H1 (cell line): ENCODE measurements at regions not wholly inside any gene's neighbourhood (a gene's known extent, or its start where the extent isn't known, plus 50 kb on each side); places are given as distances from the start of the nearest gene placed in this dataset.

ENCODE experiments used
- BRCA1 ChIP-seq: IDR thresholded peaks from 2 replicates; pipeline ENCODE4 v1.6.1; 2012; ENCODE audit warnings: low read depth, low read length, improper control_type of control experiment
- CEBPB ChIP-seq: IDR thresholded peaks from 2 replicates; pipeline ENCODE4 v1.6.1; 2012; ENCODE audit warnings: low read depth, low read length
- CHD2 ChIP-seq: IDR thresholded peaks from 2 replicates; pipeline ENCODE4 v1.6.1; 2012; ENCODE audit warnings: low read length, improper control_type of control experiment
- CTCF ChIP-seq, 3 experiments: IDR thresholded peaks; 1 replicate in 2 of 3; 2 replicates in 1 of 3; pipeline versions ENCODE4 v1.5.1 to v1.6.1; 2011; ENCODE audit warnings: low read length in 3 of 3, mild to moderate bottlenecking in 3 of 3, inconsistent platforms in 2 of 3, low read depth in 1 of 3, moderate library complexity in 1 of 3; ENCODE audit not compliant: insufficient read depth in 1 of 3; ENCODE audit errors: control extremely low read depth in 1 of 3
- SIX5 ChIP-seq: IDR thresholded peaks from 2 replicates; pipeline ENCODE4 v1.6.1; 2011; ENCODE audit warnings: mild to moderate bottlenecking, low read depth, low read length
- SUZ12 ChIP-seq: fragments of 200-600 bp; sonication (generic); IDR thresholded peaks from 2 replicates; pipeline ENCODE4 v1.6.1; 2012; ENCODE audit warnings: mild to moderate bottlenecking, inconsistent platforms, low read length, moderate library complexity, mixed read lengths
- TCF12 ChIP-seq: IDR thresholded peaks from 2 replicates; pipeline ENCODE4 v1.6.1; 2011; ENCODE audit warnings: low read depth, mild to moderate bottlenecking, low read length
- USF2 ChIP-seq: IDR thresholded peaks from 2 replicates; pipeline ENCODE4 v1.6.1; 2011; ENCODE audit warnings: low read length, improper control_type of control experiment
- ZNF274 ChIP-seq: IDR thresholded peaks from 2 replicates; pipeline ENCODE4 v1.7.0; 2012; ENCODE audit warnings: low read length, borderline replicate concordance; ENCODE audit errors: extremely low read depth

- TF ChIP-seq CTCF (IDR thresholded peaks at IDR 0.05; ENCODE audit: control extremely low read depth in 1 of 3, insufficient read depth in 1 of 3, low read depth in 1 of 3, low read length in 3 of 3) (no peak), TCF12 (no peak), USF2 (no peak), BRCA1 (no peak), SUZ12 (no peak), ZNF274 (no peak), CEBPB (no peak), CHD2 (no peak), SIX5 (no peak)
These were observed 86.2 kb upstream of the RPS6KA3 start for GRCh38 chrX:20352935-20353336.
